Endothelial cell (in vitro differentiated cells): ENCODE measurements at regions not wholly inside any gene's neighbourhood (a gene's known extent, or its start where the extent isn't known, plus 50 kb on each side); places are given as distances from the start of the nearest gene placed in this dataset.
"Not testable (repeated sequence)": the region's sequence is repeated elsewhere in the genome, so short reads cannot be mapped to it uniquely, and the experiment has no call there.

Source experiments
- DNase-seq: peaks from one replicate; pipeline ENCODE4 v3.0.0; 2021; ENCODE audit warnings: low spot score
- H3K27ac Mint-ChIP-seq: one replicate; pipeline ENCODE4 v1.8.0; 2021; ENCODE audit warnings: mixed read lengths, inconsistent platforms; ENCODE audit not compliant: unreplicated experiment
- H3K27me3 Mint-ChIP-seq: one replicate; pipeline ENCODE4 v1.8.0; 2021; ENCODE audit warnings: mild to moderate bottlenecking, moderate library complexity, mixed read lengths, inconsistent platforms; ENCODE audit not compliant: unreplicated experiment
- H3K36me3 Mint-ChIP-seq: one replicate; pipeline ENCODE4 v1.8.0; 2021; ENCODE audit warnings: mild to moderate bottlenecking, low read depth, mixed read lengths, inconsistent platforms; ENCODE audit not compliant: unreplicated experiment
- H3K4me1 Mint-ChIP-seq: one replicate; pipeline ENCODE4 v1.8.0; 2021; ENCODE audit warnings: mild to moderate bottlenecking, mixed read lengths, inconsistent platforms; ENCODE audit not compliant: unreplicated experiment
- H3K4me3 Mint-ChIP-seq: one replicate; pipeline ENCODE4 v1.8.0; 2021; ENCODE audit warnings: mild to moderate bottlenecking, mixed read lengths, inconsistent platforms; ENCODE audit not compliant: unreplicated experiment
- H3K9me3 Mint-ChIP-seq: one replicate; pipeline ENCODE4 v1.8.0; 2021; ENCODE audit warnings: mixed read lengths, inconsistent platforms; ENCODE audit not compliant: unreplicated experiment
- CTCF ChIP-seq: fragments of 200-600 bp; sonication (generic); IDR thresholded peaks from one replicate; pipeline ENCODE4 v1.5.0; 2021; ENCODE audit warnings: antibody characterized with exemption; ENCODE audit not compliant: unreplicated experiment

DNA sequence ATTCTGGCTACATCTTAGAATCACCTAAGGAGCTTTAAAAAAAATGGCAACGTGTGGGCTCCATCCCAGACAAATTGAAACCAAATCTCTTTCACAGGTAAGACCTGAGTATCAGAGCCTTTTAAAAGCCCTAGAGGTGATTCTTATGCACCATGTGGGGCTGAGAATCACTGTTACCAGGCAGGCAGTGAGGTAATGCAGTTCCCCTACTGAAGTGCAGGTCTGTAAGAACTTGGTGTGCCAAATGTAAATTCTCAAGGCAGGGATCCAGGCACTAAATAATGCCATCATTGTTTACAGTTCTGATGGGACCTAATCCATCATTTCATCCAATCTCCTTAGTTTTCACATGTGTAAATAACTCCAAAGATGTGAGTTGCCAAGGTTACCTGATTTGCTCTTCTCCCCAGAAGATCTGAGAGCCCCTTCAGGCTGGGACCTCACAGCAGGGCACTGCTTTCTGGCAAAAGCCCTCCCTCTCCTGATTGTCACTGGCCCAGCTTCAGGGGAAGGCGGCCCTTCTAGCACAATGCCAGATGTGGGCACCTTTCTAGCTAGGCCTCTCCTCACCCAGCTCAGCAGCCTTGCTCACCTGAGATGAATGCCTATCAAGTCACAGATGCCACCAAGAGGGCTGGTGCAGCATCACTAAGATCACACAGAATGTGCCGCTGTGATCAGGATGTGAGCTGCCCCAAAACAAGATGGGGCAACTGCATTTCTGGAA, 73.6 kb upstream of the RGPD5 start:
- TF ChIP-seq CTCF: no peak
- no peak overlapping the region for H3K27ac Mint-ChIP-seq
- H3K4me1 Mint-ChIP-seq: no peaks in the 10 kb centered on the region
- no peaks in the 10 kb centered on the region for H3K36me3 Mint-ChIP-seq
- DNase-seq: no peak
- peaks cover 2% of the 10 kb centered on the region for H3K27me3 Mint-ChIP-seq
- H3K9me3 Mint-ChIP-seq: no peaks in the 10 kb centered on the region
- H3K4me3 Mint-ChIP-seq: no peak overlapping the region

DNA sequence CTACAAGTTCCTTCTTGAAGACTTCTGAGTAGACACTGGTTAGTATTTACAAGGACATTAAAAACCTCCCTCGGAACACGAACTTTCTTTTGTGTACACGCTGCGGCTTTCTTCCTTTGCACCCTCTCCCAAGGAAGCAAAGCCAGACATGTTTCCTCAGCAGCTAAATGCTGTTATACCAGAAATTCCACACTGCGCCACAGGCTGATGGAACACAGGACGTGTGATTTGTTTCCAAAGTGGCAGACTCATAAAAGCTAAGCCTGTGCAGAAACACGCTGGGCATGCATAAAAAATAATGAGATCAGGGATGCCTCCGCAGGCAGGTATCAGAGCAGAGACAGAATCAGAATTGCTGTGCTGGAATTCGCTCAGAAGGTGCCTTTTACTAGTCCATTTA, 73.0 kb upstream of the RGPD5 start:
- Mint-ChIP-seq H3K4me1 (no peaks in the 10 kb centered on the region), H3K27ac (no peak overlapping the region), H3K27me3 (peaks cover 2% of the 10 kb centered on the region), H3K9me3 (no peaks in the 10 kb centered on the region), H3K36me3 (no peaks in the 10 kb centered on the region), H3K4me3 (no peak overlapping the region)
- no peak for TF ChIP-seq CTCF
- DNase-seq: no peak

- Mint-ChIP-seq H3K36me3 (no peaks in the 10 kb centered on the region), H3K9me3 (no peaks in the 10 kb centered on the region), H3K4me3 (no peak overlapping the region), H3K4me1 (no peaks in the 10 kb centered on the region), H3K27ac (no peak overlapping the region), H3K27me3 (peaks cover 2% of the 10 kb centered on the region)
- no peak for TF ChIP-seq CTCF
- DNase-seq: no peak
Observed at GRCh38 chr2:109721626-109722025, 72.5 kb upstream of the RGPD5 start.

DNA sequence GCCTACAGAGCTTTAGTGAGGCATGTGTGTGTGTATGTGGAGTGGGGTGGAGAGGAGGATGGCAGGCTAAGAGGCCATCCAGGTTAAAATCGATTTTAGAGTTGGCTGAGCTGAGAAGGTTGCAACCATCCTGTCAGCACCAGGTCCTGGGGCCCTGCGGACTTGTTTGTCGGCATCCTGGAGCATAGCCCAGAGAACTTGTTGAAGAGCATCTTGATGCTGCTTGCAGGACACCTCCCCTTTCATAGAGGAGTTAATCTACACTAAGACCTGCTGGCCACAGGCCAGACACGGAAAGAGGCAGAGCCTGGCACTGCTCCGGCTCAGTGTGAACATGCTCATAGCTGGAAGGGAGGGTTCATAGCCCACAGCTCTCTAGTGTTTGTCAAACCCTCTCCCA, 72.1 kb upstream of the RGPD5 start:
- Mint-ChIP-seq H3K36me3 (no peaks in the 10 kb centered on the region), H3K9me3 (no peaks in the 10 kb centered on the region), H3K27ac (no peak overlapping the region), H3K4me1 (no peaks in the 10 kb centered on the region), H3K27me3 (peaks cover 2% of the 10 kb centered on the region), H3K4me3 (no peak overlapping the region)
- no peak for TF ChIP-seq CTCF
- no peak for DNase-seq

- H3K4me3 Mint-ChIP-seq, H3K9me3 Mint-ChIP-seq, H3K36me3 Mint-ChIP-seq, H3K27me3 Mint-ChIP-seq, H3K4me1 Mint-ChIP-seq, DNase-seq, H3K27ac Mint-ChIP-seq: not testable (repeated sequence)
Observed at GRCh38 chr2:109722640-109723039, 71.5 kb upstream of the RGPD5 start.

DNA sequence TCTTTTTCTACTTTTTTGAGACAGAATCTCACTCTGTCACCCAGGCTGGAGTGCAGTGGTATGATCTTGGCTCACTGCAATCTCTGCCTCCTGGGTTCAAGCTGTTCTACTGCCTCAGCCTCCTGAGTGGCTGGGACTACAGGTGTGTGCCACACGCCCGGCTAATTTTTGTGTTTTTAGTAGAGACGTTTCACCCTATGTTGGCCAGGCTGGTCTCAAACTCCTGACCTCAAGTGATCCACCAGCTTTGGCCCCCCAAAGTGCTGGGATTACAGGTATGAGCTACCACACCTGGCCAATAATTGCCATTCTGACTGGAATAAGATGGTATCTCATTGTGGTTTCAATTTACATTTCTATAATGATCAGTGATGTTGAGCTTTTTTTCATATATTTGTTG, 71.0 kb upstream of the RGPD5 start:
- not testable (repeated sequence) for DNase-seq, H3K36me3 Mint-ChIP-seq, H3K4me3 Mint-ChIP-seq, H3K9me3 Mint-ChIP-seq, H3K27me3 Mint-ChIP-seq, H3K27ac Mint-ChIP-seq, H3K4me1 Mint-ChIP-seq
